PC-9 (cell line): ENCODE measurements at regions not wholly inside any gene's neighbourhood (a gene's known extent, or its start where the extent isn't known, plus 50 kb on each side); places are given as distances from the start of the nearest gene placed in this dataset.

Experiments used
- BruUV-seq: library from RNA; stranded (reverse); fragments of 400-500 nt; replicated peaks from 2 replicates; lab custom pipeline; 2021; lab: Mats Ljungman, UMichigan
- CTCF ChIA-PET: fragments of 300-600 bp; sonication (Branson Sonifier 250); formaldehyde crosslinking; loops from one replicate; lab custom pipeline; 2022; ENCODE audit warnings: antibody characterized with exemption; lab: Charles Lee
- POLR2A ChIA-PET: fragments of 300-600 bp; sonication (Branson Sonifier 250); formaldehyde crosslinking; loops from one replicate; lab custom pipeline; 2022; ENCODE audit warnings: antibody characterized with exemption; ENCODE audit not compliant: unreplicated experiment; lab: Charles Lee
- DNase-seq, 2 experiments: peaks; one replicate each; pipeline versions ENCODE4 v3.0.0 to v3.0.0-alpha.2; 2015 to 2022; ENCODE audit warnings: mixed read lengths in 1 of 2
- H2AFZ ChIP-seq: fragments of 200-600 bp; sonication (generic); 2 replicates; pipeline ENCODE4 v1.8.1; 2017; ENCODE audit warnings: antibody characterized with exemption
- H3F3A ChIP-seq: fragments of 200-600 bp; sonication (generic); 2 replicates; pipeline ENCODE4 v1.8.1; 2017; ENCODE audit warnings: antibody characterized with exemption, mild to moderate bottlenecking, low read depth; ENCODE audit not compliant: insufficient read depth
- H3K27ac ChIP-seq: fragments of 200-600 bp; sonication (generic); 2 replicates; pipeline ENCODE4 v1.6.1; 2016; ENCODE audit warnings: mixed run types
- H3K27me3 ChIP-seq: fragments of 200-600 bp; sonication (generic); 2 replicates; pipeline ENCODE4 v1.6.1; 2016; ENCODE audit warnings: low read depth, mixed run types; ENCODE audit not compliant: insufficient read depth
- H3K36me3 ChIP-seq: fragments of 200-600 bp; sonication (generic); 2 replicates; pipeline ENCODE4 v1.6.1; 2016; ENCODE audit warnings: low read depth, mixed run types
- H3K4me1 ChIP-seq: fragments of 200-600 bp; sonication (generic); replicated peaks from 2 replicates; pipeline ENCODE4 v1.6.1; 2016; ENCODE audit warnings: mixed run types; ENCODE audit not compliant: insufficient read depth
- H3K4me2 ChIP-seq: fragments of 200-600 bp; sonication (generic); 2 replicates; pipeline ENCODE4 v1.6.1; 2017; ENCODE audit warnings: mixed run types
- H3K4me3 ChIP-seq: fragments of 200-600 bp; sonication (generic); 2 replicates; pipeline ENCODE4 v1.6.1; 2016; ENCODE audit warnings: mixed run types
- H3K79me2 ChIP-seq: fragments of 200-600 bp; sonication (generic); 2 replicates; pipeline ENCODE4 v1.6.1; 2017; ENCODE audit warnings: low read depth, mixed run types
- H3K9me2 ChIP-seq: fragments of 200-600 bp; sonication (generic); 2 replicates; pipeline ENCODE4 v1.8.1; 2017; ENCODE audit warnings: mild to moderate bottlenecking; ENCODE audit not compliant: insufficient read depth
- H3K9me3 ChIP-seq: fragments of 200-600 bp; sonication (generic); 2 replicates; pipeline ENCODE4 v1.8.1; 2016; ENCODE audit warnings: low read depth; ENCODE audit not compliant: insufficient read depth
- H4K20me1 ChIP-seq: fragments of 200-600 bp; sonication (generic); 2 replicates; pipeline ENCODE4 v1.8.1; 2017; ENCODE audit not compliant: insufficient read depth
- EZH2 ChIP-seq: fragments of 200-600 bp; sonication (generic); IDR thresholded peaks from 2 replicates; pipeline ENCODE4 v1.8.0; 2017; ENCODE audit warnings: antibody characterized with exemption, low read depth
- intact Hi-C: fragments of 100-400 bp; cut with micrococcal nuclease; formaldehyde crosslinking; loops from one replicate; pipeline ENCODE4 v1.10.0; 2022; ENCODE audit not compliant: unreplicated experiment
- TF ChIP-seq, protein P1 (sequence below): fragments of 200-600 bp; sonication (generic); conservative IDR thresholded peaks from 2 replicates; pipeline ENCODE4 v1.6.1; 2017; ENCODE audit warnings: mixed run types, antibody characterized with exemption, mild to moderate bottlenecking, moderate library complexity

DNA sequence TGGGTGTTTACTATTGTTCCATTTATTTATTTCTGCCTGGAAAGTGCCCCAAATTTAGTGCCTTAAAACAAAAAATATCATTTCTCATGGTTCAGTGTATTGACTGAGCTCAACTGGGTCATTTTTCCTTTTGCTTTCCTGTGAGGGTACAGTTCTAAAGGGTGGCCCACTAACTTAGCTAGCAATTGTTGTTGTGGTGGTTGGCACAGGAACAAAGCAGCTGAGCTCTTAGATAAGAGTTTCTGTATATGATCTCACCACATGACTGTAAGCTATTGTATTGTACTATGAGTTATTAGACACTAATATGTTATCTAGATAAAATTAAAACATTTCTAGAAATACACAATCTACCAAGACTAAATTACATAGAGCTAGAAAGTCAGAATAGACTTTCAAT lies 1283.7 kb downstream of the OTOL1 start:
- no peak for TF ChIP-seq EZH2
- TF ChIP-seq, protein P1, sequence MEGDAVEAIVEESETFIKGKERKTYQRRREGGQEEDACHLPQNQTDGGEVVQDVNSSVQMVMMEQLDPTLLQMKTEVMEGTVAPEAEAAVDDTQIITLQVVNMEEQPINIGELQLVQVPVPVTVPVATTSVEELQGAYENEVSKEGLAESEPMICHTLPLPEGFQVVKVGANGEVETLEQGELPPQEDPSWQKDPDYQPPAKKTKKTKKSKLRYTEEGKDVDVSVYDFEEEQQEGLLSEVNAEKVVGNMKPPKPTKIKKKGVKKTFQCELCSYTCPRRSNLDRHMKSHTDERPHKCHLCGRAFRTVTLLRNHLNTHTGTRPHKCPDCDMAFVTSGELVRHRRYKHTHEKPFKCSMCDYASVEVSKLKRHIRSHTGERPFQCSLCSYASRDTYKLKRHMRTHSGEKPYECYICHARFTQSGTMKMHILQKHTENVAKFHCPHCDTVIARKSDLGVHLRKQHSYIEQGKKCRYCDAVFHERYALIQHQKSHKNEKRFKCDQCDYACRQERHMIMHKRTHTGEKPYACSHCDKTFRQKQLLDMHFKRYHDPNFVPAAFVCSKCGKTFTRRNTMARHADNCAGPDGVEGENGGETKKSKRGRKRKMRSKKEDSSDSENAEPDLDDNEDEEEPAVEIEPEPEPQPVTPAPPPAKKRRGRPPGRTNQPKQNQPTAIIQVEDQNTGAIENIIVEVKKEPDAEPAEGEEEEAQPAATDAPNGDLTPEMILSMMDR: no peak
- Histone ChIP-seq H3K4me1 (no peaks in the 10 kb centered on the region), H3K79me2 (no peaks in the 10 kb centered on the region), H3K4me3 (no peak overlapping the region), H3K36me3 (no peaks in the 10 kb centered on the region), H4K20me1 (no peaks in the 10 kb centered on the region), H3K4me2 (no peak overlapping the region), H3K9me3 (no peaks in the 10 kb centered on the region), H3K27me3 (no peaks in the 10 kb centered on the region), H3K27ac (no peak overlapping the region), H3K9me2 (no peaks in the 10 kb centered on the region), H3F3A (no peaks in the 10 kb centered on the region; the same call in 1 of the 2 replicates), H2AFZ (no peak overlapping the region)
- BruUV-seq: no TSS peak
- intact Hi-C loops: no loop called here
- no peak for DNase-seq
- ChIA-PET POLR2A (interaction anchor here (0.7 kb wide), 1 partner anchor 1314 kb away, joined by 6 read pairs; no protein-coding TSS in a partner anchor), CTCF (no interaction called here)

DNA sequence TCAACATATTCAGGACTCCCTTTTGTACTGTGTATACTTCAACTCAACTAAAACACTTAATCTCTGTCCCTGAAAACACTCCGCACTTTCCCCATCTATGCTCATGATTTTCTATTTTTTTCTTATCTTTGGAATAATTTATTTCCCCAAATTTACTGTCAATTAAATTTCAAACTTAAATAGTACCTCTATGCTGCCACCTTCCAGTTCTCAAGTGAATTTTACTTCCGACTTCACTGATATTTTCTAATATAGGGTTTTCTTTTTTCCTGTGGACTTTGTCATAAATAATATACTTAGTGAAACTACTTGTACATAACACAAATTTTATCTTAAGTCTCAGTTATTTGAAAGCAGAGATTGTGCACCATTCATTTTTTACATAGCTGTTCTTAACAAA lies 1303.3 kb downstream of the OTOL1 start:
- Histone ChIP-seq H4K20me1 (no peaks in the 10 kb centered on the region), H3K9me2 (no peaks in the 10 kb centered on the region), H3F3A (no peaks in the 10 kb centered on the region), H3K27me3 (no peaks in the 10 kb centered on the region), H3K4me1 (no peaks in the 10 kb centered on the region), H3K36me3 (no peaks in the 10 kb centered on the region), H3K9me3 (no peaks in the 10 kb centered on the region), H3K27ac (no peak overlapping the region), H3K4me3 (no peak overlapping the region), H3K4me2 (no peak overlapping the region), H3K79me2 (no peaks in the 10 kb centered on the region), H2AFZ (no peak overlapping the region)
- no TSS peak for BruUV-seq
- no peak for TF ChIP-seq EZH2
- TF ChIP-seq, protein P1: no peak
- DNase-seq: no peak
- CTCF ChIA-PET: no interaction called here
- POLR2A ChIA-PET: no interaction called here
- intact Hi-C loops: no loop called here

DNA sequence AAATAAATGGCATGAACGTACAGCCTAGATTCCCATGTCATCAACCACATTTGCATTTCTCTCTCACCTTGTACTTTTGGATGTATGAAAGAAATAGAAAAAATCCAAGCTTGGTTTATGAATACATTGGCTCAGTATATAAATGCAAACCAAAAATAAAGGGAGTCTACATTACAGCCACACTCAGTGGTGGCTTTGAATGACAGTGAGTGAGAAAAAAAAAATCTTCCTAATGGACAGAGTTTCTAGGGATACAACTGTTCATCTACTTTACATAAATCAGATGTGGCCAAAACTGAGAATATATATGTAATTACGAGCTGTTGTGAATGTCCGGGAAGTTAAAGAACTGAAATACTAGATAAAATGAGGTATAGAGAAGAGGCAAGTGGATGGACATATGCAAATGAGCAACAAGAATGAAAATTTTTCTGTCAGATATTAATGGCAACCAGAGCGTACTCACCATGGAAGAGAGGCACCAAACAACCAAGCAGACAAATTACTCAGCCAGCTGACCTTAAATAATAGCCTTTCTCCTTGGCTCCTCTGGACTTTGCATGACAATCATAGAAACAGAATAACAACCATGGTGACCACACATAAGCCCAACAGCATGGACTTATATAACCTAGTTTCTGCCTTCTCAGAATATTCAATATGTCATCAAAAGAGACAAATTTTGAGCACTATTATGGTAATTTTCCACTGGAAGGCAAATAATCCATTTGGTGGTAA lies 1305.8 kb downstream of the OTOL1 start:
- ChIA-PET CTCF (no interaction called here), POLR2A (no interaction called here)
- Histone ChIP-seq H3K9me2 (no peaks in the 10 kb centered on the region), H3K27ac (no peak overlapping the region), H3K36me3 (no peaks in the 10 kb centered on the region), H4K20me1 (no peaks in the 10 kb centered on the region), H3F3A (no peaks in the 10 kb centered on the region), H3K9me3 (no peaks in the 10 kb centered on the region), H2AFZ (no peak overlapping the region), H3K27me3 (no peaks in the 10 kb centered on the region), H3K4me2 (no peak overlapping the region), H3K4me1 (no peaks in the 10 kb centered on the region), H3K4me3 (no peak overlapping the region), H3K79me2 (no peaks in the 10 kb centered on the region)
- DNase-seq: no peak
- BruUV-seq: no TSS peak
- TF ChIP-seq, protein P1: no peak
- TF ChIP-seq EZH2: no peak
- intact Hi-C loops: no loop called here
